IMR-90 (cell line): ENCODE measurements at regions not wholly inside any gene's neighbourhood (a gene's known extent, or its start where the extent isn't known, plus 50 kb on each side); places are given as distances from the start of the nearest gene placed in this dataset.

ENCODE experiments used
- BHLHE40 ChIP-seq: fragments of 150-350 bp; IDR thresholded peaks from 2 replicates; pipeline ENCODE4 v1.6.1; 2016; ENCODE audit warnings: mild to moderate bottlenecking, low read depth, low read length
- CTCF ChIP-seq: conservative IDR thresholded peaks from 2 replicates; pipeline ENCODE4 v1.5.1; 2012; ENCODE audit warnings: mild to moderate bottlenecking, low read depth, low read length, improper control_type of control experiment
- MAFK ChIP-seq: IDR thresholded peaks from 2 replicates; pipeline ENCODE4 v1.6.1; 2012; ENCODE audit warnings: low read depth, low read length, improper control_type of control experiment
- NFE2L2 ChIP-seq: fragments of 150-350 bp; IDR thresholded peaks from 2 replicates; pipeline ENCODE4 v1.6.1; 2016; ENCODE audit warnings: low read depth, mild to moderate bottlenecking, low read length
- POLR2A ChIP-seq: IDR thresholded peaks from 2 replicates; pipeline ENCODE4 v1.6.1; 2012; ENCODE audit warnings: mild to moderate bottlenecking, low read depth, low read length
- RAD21 ChIP-seq: IDR thresholded peaks from 2 replicates; pipeline ENCODE4 v1.6.1; 2012; ENCODE audit warnings: low read length, improper control_type of control experiment
- RCOR1 ChIP-seq: IDR thresholded peaks from 2 replicates; pipeline ENCODE4 v1.6.1; 2012; ENCODE audit warnings: mild to moderate bottlenecking, low read length, improper control_type of control experiment; ENCODE audit not compliant: insufficient replicate concordance
- RFX5 ChIP-seq: IDR thresholded peaks from 2 replicates; pipeline ENCODE4 v1.8.0; 2012; ENCODE audit warnings: low read depth, mild to moderate bottlenecking, low read length, moderate library complexity
- SMC3 ChIP-seq: fragments of 150-350 bp; IDR thresholded peaks from 2 replicates; pipeline ENCODE4 v1.6.1; 2016; ENCODE audit warnings: low read depth, mild to moderate bottlenecking, antibody characterized with exemption, low read length, moderate library complexity
- TF ChIP-seq, protein P1 (sequence below): fragments of 150-350 bp; IDR thresholded peaks from 2 replicates; pipeline ENCODE4 v1.6.1; 2017; ENCODE audit warnings: mild to moderate bottlenecking, antibody characterized with exemption, low read length, low read depth

DNA sequence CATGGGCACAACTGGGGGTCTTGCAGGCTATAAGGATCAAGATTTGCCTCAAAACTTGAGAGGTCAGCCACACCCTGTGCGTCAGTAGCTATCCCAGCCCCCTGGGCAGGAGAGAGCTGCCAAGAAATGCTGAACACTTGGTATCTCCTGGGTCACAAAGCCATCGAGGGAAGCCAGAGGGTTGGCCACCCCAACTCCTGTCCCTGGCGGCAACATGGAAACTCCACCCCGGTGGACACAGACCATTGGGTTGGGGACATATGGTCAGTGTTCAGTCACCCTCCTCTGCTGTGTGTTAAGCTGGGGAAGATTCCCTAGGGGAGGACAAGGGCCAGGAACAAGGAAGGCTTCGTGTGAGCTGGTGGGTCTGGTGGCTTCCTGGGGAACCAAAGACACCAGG is 140.6 kb downstream of the C5orf15 start:
- TF ChIP-seq RFX5 = no peak
- TF ChIP-seq RCOR1 = no peak
- no peak for TF ChIP-seq CTCF
- TF ChIP-seq POLR2A = no peak
- TF ChIP-seq SMC3 = no peak
- no peak for TF ChIP-seq NFE2L2
- TF ChIP-seq RAD21 = no peak
- no peak for TF ChIP-seq MAFK
- TF ChIP-seq, protein P1, sequence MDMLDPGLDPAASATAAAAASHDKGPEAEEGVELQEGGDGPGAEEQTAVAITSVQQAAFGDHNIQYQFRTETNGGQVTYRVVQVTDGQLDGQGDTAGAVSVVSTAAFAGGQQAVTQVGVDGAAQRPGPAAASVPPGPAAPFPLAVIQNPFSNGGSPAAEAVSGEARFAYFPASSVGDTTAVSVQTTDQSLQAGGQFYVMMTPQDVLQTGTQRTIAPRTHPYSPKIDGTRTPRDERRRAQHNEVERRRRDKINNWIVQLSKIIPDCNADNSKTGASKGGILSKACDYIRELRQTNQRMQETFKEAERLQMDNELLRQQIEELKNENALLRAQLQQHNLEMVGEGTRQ = no peak
- no peak for TF ChIP-seq BHLHE40
